ENCODE measurements at regions not wholly inside any gene's neighbourhood (a gene's known extent, or its start where the extent isn't known, plus 50 kb on each side); places are given as distances from the start of the nearest gene placed in this dataset.
"Not testable (repeated sequence)": the region's sequence is repeated elsewhere in the genome, so short reads cannot be mapped to it uniquely, and the experiment has no call there.

GRCh38 chr5:7244208-7244607, 151.7 kb upstream of the ADCY2 start:
- no peak for DNase-seq

GRCh38 chr5:7245121-7245651, 150.8 kb upstream of the ADCY2 start:
- DNase-seq: no peak

DNA sequence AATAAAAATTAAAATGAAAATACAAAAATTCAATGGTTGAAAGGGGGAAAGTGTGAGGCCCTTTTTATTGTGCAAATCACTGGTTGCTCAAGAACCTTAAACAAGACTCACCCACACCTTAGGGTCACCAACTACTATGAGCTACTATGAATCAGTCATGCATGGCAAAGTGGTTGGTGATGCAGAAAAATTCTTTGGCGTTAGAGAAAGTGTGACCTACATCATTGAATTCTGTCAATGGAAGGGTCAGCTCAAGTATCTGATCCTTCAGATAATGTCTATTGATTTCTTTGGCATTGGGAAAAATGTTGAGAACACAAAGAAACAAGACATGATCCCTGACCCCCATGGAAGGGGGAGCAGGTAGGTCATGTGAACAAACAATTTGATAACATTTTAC, 149.7 kb upstream of the ADCY2 start:
- no peak for DNase-seq

- no peak for DNase-seq
These were observed 145.9 kb upstream of the ADCY2 start for GRCh38 chr5:7250004-7250403.

- no peak for DNase-seq
These were observed 145.3 kb upstream of the ADCY2 start for GRCh38 chr5:7250611-7251010.

DNA sequence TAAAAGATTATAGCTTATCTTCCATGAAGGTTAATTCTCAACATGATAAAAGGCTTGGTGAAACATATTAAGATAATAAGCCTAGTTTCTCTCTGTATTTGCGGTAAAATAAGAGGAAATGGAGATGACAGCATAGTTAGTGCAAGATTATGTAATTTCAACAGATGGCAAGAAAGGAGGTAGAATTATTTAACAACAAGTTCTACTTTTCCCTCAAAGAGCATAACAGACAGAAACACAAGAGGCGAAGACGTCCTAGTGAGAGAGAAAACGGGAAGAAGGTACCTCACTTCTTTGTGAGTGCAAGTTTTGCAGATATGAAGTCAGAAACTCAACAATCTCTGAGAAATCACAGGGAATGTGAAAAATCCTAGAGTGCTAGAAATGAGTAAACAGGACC, 144.8 kb upstream of the ADCY2 start:
- no peak for DNase-seq

DNA sequence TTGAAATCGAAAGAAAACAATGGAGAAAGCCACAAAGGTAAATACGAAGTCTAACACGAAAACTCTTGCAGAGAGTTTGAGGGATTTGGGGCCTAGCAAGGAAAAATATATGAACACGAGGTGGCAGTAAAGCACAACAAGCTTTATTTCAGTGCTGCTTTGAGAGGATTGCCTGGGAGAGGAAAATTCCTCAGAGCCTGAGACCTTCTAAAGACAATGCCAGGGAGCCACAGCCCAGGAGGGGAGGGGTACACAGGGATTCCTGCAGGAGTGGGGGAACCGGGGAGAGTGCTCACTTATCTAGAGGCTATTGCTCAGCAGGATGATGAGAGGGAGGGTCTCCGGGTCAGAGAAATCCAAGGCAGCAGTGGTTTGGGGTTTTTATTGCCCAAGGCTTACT, 134.9 kb upstream of the ADCY2 start:
- DNase-seq: no peak

- DNase-seq: no peak
These were observed 134.0 kb upstream of the ADCY2 start for GRCh38 chr5:7261900-7262299.

GRCh38 chr5:7263398-7264015, 132.4 kb upstream of the ADCY2 start:
- not testable (repeated sequence) for DNase-seq

GRCh38 chr5:7265776-7266175, 130.2 kb upstream of the ADCY2 start:
- DNase-seq: not testable (repeated sequence)

GRCh38 chr5:7268722-7269121, 127.2 kb upstream of the ADCY2 start:
- DNase-seq: not testable (repeated sequence)

- no peak for DNase-seq
These were observed 126.2 kb upstream of the ADCY2 start for GRCh38 chr5:7269591-7270274.

GRCh38 chr5:7271435-7272084, 124.4 kb upstream of the ADCY2 start:
- DNase-seq: no peak

DNA sequence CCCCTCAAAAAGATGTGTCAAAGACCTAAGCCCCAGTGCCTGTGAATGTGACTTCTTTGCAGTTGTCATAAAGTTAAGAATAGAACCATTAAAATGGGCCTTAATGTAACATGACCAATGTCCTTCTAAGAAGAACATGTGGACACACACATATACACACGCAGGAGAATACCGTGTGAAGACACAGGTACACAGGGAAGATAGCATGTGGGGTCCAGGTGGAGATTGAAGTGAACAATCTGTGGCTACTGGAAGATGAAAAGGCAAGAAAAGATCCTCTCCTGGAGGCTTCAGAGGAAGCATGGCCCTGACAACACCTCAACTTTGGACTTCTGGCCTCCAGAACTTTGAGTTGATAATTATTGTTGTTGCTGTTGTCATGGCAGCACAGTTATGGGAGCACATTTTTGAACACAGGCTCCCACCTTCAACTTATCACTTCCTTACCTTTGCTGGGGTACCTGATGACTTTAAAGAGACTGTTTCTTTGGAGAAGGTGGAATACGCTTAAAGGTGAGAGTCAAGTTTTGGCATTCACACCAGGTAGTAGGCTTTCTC, 123.5 kb upstream of the ADCY2 start:
- DNase-seq: no peak

DNA sequence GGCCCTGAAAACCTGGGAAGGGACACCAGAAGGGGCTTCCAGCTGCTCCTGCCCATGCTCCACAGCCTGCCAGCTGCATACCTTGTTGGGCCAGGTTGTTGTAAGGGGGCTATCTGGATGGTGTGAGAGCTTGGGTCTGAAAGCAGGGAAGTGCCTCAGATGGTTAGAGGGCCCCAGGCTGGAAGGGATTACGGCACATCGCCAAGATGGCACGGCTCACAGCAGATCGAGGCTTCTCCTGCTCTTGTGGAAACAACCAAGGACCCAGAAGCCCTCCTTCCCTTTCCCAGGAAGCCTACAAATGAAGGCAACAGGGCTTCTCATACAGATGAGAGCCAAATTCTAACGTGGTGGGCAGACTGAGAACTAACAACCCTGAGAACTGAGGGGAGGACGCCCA, 121.7 kb upstream of the ADCY2 start:
- DNase-seq: no peak

GRCh38 chr5:7289634-7290033, 106.3 kb upstream of the ADCY2 start:
- DNase-seq: not testable (repeated sequence)

GRCh38 chr5:7297821-7298220, 98.1 kb upstream of the ADCY2 start:
- not testable (repeated sequence) for DNase-seq

DNA sequence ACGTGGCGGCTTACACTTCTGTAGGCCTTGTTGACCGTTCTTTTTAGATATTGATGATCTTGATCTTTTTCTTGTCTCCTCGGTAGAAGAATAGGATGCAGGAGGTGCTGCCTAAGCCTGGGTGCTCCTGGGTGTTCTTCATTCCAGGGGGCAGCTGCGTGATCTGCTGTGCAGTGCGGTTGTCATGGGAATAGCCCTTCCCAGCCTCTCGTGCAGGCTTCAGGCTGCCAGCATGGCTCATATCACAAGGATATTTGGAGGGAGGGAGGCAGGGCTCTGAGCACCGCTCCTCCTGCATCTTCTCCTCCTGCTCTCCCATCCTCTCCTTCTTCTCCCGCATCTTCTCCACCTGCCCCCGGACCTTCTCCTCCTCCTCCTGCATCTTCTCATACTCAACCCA, 96.2 kb upstream of the ADCY2 start:
- DNase-seq: not testable (repeated sequence)

- DNase-seq: not testable (repeated sequence)
These were observed 90.8 kb upstream of the ADCY2 start for GRCh38 chr5:7305000-7305674.

DNA sequence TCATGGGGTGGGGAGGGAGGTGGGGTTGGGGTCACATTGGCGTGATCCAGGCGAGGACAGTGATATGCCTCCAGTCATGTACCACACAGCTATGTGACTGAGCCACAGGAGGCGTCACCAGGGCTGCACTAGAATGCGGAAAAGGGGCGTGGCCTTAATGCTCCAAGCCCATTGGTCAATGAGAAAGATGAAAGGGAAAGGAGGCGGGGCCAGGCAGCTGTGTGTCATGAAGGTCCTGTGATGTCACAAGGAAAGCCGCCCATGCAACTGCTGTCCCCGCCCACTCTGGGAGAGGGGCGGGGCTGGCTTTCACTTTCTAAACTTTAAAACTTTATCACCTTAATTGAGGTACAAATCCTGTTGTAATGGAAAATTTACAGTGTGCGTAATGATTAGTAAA, 89.4 kb upstream of the ADCY2 start:
- not testable (repeated sequence) for DNase-seq

GRCh38 chr5:7307709-7308108, 88.2 kb upstream of the ADCY2 start:
- DNase-seq: not testable (repeated sequence)

DNA sequence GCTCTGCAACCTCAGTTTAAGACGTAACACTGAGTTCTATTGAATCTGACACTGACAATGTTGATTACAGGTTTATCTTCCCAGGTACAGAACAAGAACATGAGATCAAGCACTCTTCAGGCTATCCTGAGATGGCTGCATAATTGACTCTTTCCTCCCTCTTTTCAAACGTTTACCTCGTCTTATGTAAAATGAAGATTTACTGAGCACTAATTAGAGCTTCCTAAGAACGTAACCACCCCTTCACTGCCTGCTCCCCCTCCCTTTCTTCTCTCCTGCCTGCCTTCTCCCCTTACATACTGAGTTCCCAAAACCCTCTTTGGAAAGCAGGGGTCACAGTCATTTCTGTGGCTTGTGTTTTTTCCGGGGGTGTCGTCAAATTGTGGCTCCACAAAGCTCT, 86.2 kb upstream of the ADCY2 start:
- DNase-seq: not testable (repeated sequence)

DNA sequence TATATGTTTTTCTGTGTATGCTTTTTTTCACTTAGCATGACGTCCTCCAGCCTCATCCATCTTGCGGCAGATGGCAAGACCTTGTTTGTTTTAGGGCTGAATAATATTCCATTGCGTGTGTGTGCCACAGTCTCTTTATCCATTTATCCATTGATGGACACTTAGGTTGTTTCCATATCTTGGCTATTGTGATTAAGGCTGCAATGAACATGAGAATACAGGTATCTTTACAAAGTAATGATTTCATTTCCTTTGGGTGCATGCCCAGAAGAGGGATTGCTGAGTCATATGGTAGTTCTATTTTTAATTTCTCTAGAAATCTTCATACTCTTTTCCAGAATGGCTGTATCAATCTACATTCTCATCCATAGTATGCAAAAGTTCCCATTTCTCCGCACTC, 85.3 kb upstream of the ADCY2 start:
- DNase-seq: not testable (repeated sequence)

Measured in 8988T (cell line).